CD14-positive monocyte (primary cell): ENCODE measurements at regions not wholly inside any gene's neighbourhood (a gene's known extent, or its start where the extent isn't known, plus 50 kb on each side); places are given as distances from the start of the nearest gene placed in this dataset.
"Not testable (repeated sequence)": the region's sequence is repeated elsewhere in the genome, so short reads cannot be mapped to it uniquely, and the experiment has no call there.

Experiments used
- DNase-seq, 3 donors: peaks; one replicate each; pipeline ENCODE4 v3.0.0-alpha.2; 2011 to 2022
- H2AFZ ChIP-seq: 2 replicates; pipeline ENCODE4 v1.6.0; 2012; ENCODE audit warnings: mild to moderate bottlenecking, low read depth, low read length, inconsistent platforms; ENCODE audit not compliant: insufficient read depth, poor library complexity, severe bottlenecking
- H3K27ac ChIP-seq, 2 donors: 1 replicate in 1 of 2; 2 replicates in 1 of 2; pipeline ENCODE4 v1.5.1; 2012 to 2013; ENCODE audit warnings: low read length in 2 of 2, control low read depth in 1 of 2, inconsistent platforms in 1 of 2, low read depth in 1 of 2, mild to moderate bottlenecking in 1 of 2
- H3K27me3 ChIP-seq, 2 donors: one replicate each; pipeline versions ENCODE4 v1.6.0 to v1.6.1; 2011 to 2013; ENCODE audit warnings: low read length in 2 of 2; ENCODE audit not compliant: control insufficient read depth in 2 of 2, insufficient read depth in 2 of 2
- H3K36me3 ChIP-seq, 2 donors: replicated peaks in 1 of 2; 1 replicate in 1 of 2; 2 replicates in 1 of 2; pipeline versions ENCODE4 v1.5.1 to v1.6.1; 2012 to 2013; ENCODE audit warnings: low read length in 2 of 2, control low read depth in 1 of 2, inconsistent platforms in 1 of 2, mild to moderate bottlenecking in 1 of 2; ENCODE audit not compliant: insufficient read depth in 2 of 2, control insufficient read depth in 1 of 2
- H3K4me1 ChIP-seq, 2 donors: 1 replicate in 1 of 2; 2 replicates in 1 of 2; pipeline versions ENCODE4 v1.5.1 to v1.6.1; 2012 to 2013; ENCODE audit warnings: low read length in 2 of 2, control low read depth in 1 of 2, inconsistent platforms in 1 of 2, mild to moderate bottlenecking in 1 of 2, moderate library complexity in 1 of 2; ENCODE audit not compliant: insufficient read depth in 2 of 2, control insufficient read depth in 1 of 2
- H3K4me2 ChIP-seq: replicated peaks from 2 replicates; pipeline ENCODE3; 2012; ENCODE audit warnings: low read length, moderate library complexity, mild to moderate bottlenecking; ENCODE audit not compliant: poor library complexity, severe bottlenecking; ENCODE audit errors: extremely low read depth
- H3K4me3 ChIP-seq, 3 experiments: fragments of 200-600 bp in 1 of 3; sonication (generic) in 1 of 3; replicated peaks in 1 of 3; 1 replicate in 2 of 3; 2 replicates in 1 of 3; pipeline ENCODE4 v1.5.1; 2011 to 2013; ENCODE audit warnings: low read length in 3 of 3, mild to moderate bottlenecking in 3 of 3, control low read depth in 2 of 3, low read depth in 2 of 3, inconsistent platforms in 1 of 3, moderate library complexity in 1 of 3
- H3K79me2 ChIP-seq: 2 replicates; pipeline ENCODE4 v1.6.0; 2012; ENCODE audit warnings: mild to moderate bottlenecking, control low read depth, inconsistent platforms, low read length, moderate library complexity; ENCODE audit not compliant: insufficient read depth
- H3K9ac ChIP-seq: 2 replicates; pipeline ENCODE4 v1.6.0; 2017; ENCODE audit warnings: low read length, mild to moderate bottlenecking; ENCODE audit not compliant: insufficient read depth, poor library complexity, severe bottlenecking
- H3K9me3 ChIP-seq, 2 donors: replicated peaks in 1 of 2; 1 replicate in 1 of 2; 2 replicates in 1 of 2; pipeline versions ENCODE4 v1.5.1 to v1.6.1; 2012 to 2013; ENCODE audit warnings: low read length in 2 of 2, control low read depth in 1 of 2; ENCODE audit not compliant: control insufficient read depth in 1 of 2, insufficient read depth in 1 of 2
- H4K20me1 ChIP-seq: 2 replicates; pipeline ENCODE4 v1.6.0; 2012; ENCODE audit warnings: mild to moderate bottlenecking, low read length, control low read depth, moderate library complexity; ENCODE audit not compliant: insufficient read depth
- H3K27ac Mint-ChIP-seq, 7 donors: one replicate each; pipeline ENCODE4 v1.8.0; 2020; ENCODE audit warnings: mild to moderate bottlenecking in 7 of 7, mixed read lengths in 7 of 7, moderate library complexity in 6 of 7, inconsistent platforms in 2 of 7
- H3K27me3 Mint-ChIP-seq, 3 donors: one replicate each; pipeline ENCODE4 v1.8.0; 2021 to 2022; ENCODE audit warnings: low read depth in 3 of 3, mild to moderate bottlenecking in 3 of 3, mixed read lengths in 3 of 3, moderate library complexity in 3 of 3, inconsistent platforms in 1 of 3
- H3K36me3 Mint-ChIP-seq, 2 donors: one replicate each; pipeline ENCODE4 v1.8.0; 2020; ENCODE audit warnings: mixed read lengths in 2 of 2, inconsistent platforms in 1 of 2, mild to moderate bottlenecking in 1 of 2
- H3K4me1 Mint-ChIP-seq: one replicate; pipeline ENCODE4 v1.8.0; 2020; ENCODE audit warnings: mild to moderate bottlenecking, mixed read lengths
- H3K4me3 Mint-ChIP-seq, 2 donors: one replicate each; pipeline ENCODE4 v1.8.0; 2020; ENCODE audit warnings: mild to moderate bottlenecking in 2 of 2, mixed read lengths in 2 of 2, moderate library complexity in 1 of 2
- H3K9me3 Mint-ChIP-seq, 7 donors: one replicate each; pipeline ENCODE4 v1.8.0; 2020 to 2022; ENCODE audit warnings: mixed read lengths in 7 of 7, mild to moderate bottlenecking in 6 of 7, moderate library complexity in 6 of 7, inconsistent platforms in 2 of 7
- CTCF ChIP-seq: fragments of 200-600 bp; IDR thresholded peaks from one replicate; pipeline ENCODE4 v1.8.0; 2022; ENCODE audit warnings: antibody characterized with exemption, mild to moderate bottlenecking
- WGBS: methylation state at CpG from one replicate; pipeline ENCODE4 v1.1.5; 2013; ENCODE audit warnings: missing lambda C conversion rate; ENCODE audit not compliant: insufficient coverage; 5-methylcytosine and 5-hydroxymethylcytosine counted together
- intact Hi-C, 2 donors: fragments of 100-400 bp; cut with micrococcal nuclease; formaldehyde crosslinking; loops; one replicate each; pipeline versions ENCODE4 v1.15.0 to v1.15.1; 2023

DNA sequence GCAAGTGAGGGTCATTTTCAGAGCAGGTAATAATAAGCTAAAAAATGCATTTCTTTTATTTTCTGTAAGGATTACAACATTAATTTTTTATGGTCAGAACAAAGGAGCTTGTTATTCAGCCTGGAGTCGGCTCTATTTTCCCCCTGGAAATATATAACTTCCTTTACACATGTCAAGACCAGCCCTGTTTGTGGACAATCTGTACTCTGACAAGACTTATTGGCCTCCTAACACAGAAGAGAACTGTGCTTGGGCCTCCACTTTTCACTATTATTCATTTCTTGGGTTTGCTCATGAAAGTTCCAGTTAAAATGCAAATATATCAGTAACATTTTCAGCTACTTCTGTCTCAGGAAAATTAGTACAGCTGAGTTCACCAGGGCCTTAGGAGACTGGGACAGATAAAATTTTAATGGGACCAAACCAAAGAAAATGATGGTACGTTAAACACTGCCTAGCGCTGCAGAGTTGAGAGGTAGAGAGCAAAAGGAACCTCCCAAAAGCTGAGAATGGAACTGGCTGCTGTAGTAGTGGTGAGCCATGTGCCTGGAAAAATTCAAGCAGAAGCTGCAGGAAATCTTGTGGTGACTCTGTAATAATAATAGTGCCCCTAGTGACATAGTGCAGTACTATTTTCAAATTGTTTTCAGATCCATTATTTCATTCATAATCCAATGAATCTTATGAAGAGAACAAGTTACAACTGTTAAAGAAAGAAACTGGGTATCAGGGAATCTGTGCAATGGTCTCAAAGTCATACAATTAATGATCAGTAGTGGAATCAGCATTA lies 227.2 kb upstream of the KIAA1217 start:
- no peaks in the 10 kb centered on the region for H3K4me1 Mint-ChIP-seq
- intact Hi-C loops: no loop called here
- Histone ChIP-seq H3K4me2 (no peak overlapping the region), H3K4me1 (no peaks in the 10 kb centered on the region), H3K9me3 (no peaks in the 10 kb centered on the region), H2AFZ (no peak overlapping the region), H3K4me3 (no peak overlapping the region), H3K27ac (no peak overlapping the region), H3K79me2 (no peaks in the 10 kb centered on the region), H3K27me3 (no peaks in the 10 kb centered on the region), H4K20me1 (no peaks in the 10 kb centered on the region), H3K9ac (no peak overlapping the region), H3K36me3 (no peaks in the 10 kb centered on the region)
- H3K9me3 Mint-ChIP-seq: peaks cover 0 to 17% (median 10%) of the 10 kb centered on the region in 7 donors
- 80% methylated on average over 3 of the region's 3 CpGs for WGBS
- DNase-seq: no peak
- no peak for TF ChIP-seq CTCF
- peaks cover 0 to 4% (median 1%) of the 10 kb centered on the region in 3 donors for H3K27me3 Mint-ChIP-seq
- no peak overlapping the region for H3K27ac Mint-ChIP-seq
- no peaks in the 10 kb centered on the region for H3K36me3 Mint-ChIP-seq
- H3K4me3 Mint-ChIP-seq: no peak overlapping the region

- WGBS: no CpG with 5 or more reads among the region's 1 CpG
- H3K4me3 Mint-ChIP-seq, H3K79me2 ChIP-seq, H4K20me1 ChIP-seq, H3K9me3 ChIP-seq, H3K9ac ChIP-seq, H3K4me1 ChIP-seq, DNase-seq, H3K36me3 ChIP-seq, H3K27me3 ChIP-seq, H3K4me2 ChIP-seq, H3K4me1 Mint-ChIP-seq, H2AFZ ChIP-seq, H3K27ac ChIP-seq, H3K27ac Mint-ChIP-seq, H3K27me3 Mint-ChIP-seq, intact Hi-C loops, H3K4me3 ChIP-seq, H3K36me3 Mint-ChIP-seq: not testable (repeated sequence)
- peaks cover 0 to 17% (median 11%) of the 10 kb centered on the region in 7 donors for H3K9me3 Mint-ChIP-seq
Observed at GRCh38 chr10:23984405-23984804, 224.5 kb upstream of the KIAA1217 start.
